HepG2 (cell line): ENCODE measurements at regions not wholly inside any gene's neighbourhood (a gene's known extent, or its start where the extent isn't known, plus 50 kb on each side); places are given as distances from the start of the nearest gene placed in this dataset.

Experiments
- CHD2 ChIP-seq: IDR thresholded peaks from 2 replicates; pipeline ENCODE4 v1.6.1; 2011; ENCODE audit warnings: low read depth, low read length, improper control_type of control experiment
- GTF2F1 ChIP-seq: fragments of 150-350 bp; IDR thresholded peaks from 2 replicates; pipeline ENCODE4 v1.6.1; 2014; ENCODE audit warnings: low read length
- HES4 ChIP-seq: sonication (generic); formaldehyde crosslinking; IDR thresholded peaks from 2 replicates; pipeline ENCODE4 v1.9.0; 2021; ENCODE audit warnings: mild to moderate bottlenecking, missing genetic modification reagents, borderline replicate concordance
- POLR2A ChIP-seq, 2 experiments: IDR thresholded peaks; 2 replicates each; pipeline ENCODE4 v1.6.1; 2011; ENCODE audit warnings: low read depth in 2 of 2, low read length in 2 of 2, mild to moderate bottlenecking in 1 of 2, moderate library complexity in 1 of 2; ENCODE audit not compliant: insufficient read depth in 1 of 2
- TAF1 ChIP-seq: sonication (generic); formaldehyde crosslinking; IDR thresholded peaks from 2 replicates; pipeline ENCODE4 v1.4.0; 2020; ENCODE audit warnings: missing genetic modification reagents
- TARDBP ChIP-seq: sonication (generic); formaldehyde crosslinking; IDR thresholded peaks from 2 replicates; pipeline ENCODE4 v1.8.0; 2022; ENCODE audit warnings: mild to moderate bottlenecking, missing genetic modification reagents
- TBP ChIP-seq: sonication (generic); formaldehyde crosslinking; IDR thresholded peaks from 2 replicates; pipeline ENCODE4 v1.5.0; 2020; ENCODE audit warnings: missing genetic modification reagents
- ZNF274 ChIP-seq: sonication (generic); formaldehyde crosslinking; IDR thresholded peaks from 2 replicates; pipeline ENCODE4 v1.5.1; 2020; ENCODE audit warnings: mild to moderate bottlenecking, missing genetic modification reagents

- TF ChIP-seq TBP (CRISPR knock-in tag): no peak
- TF ChIP-seq HES4 (CRISPR knock-in tag): no peak
- TF ChIP-seq TAF1 (CRISPR knock-in tag): no peak
- no peak for TF ChIP-seq CHD2
- TF ChIP-seq ZNF274 (CRISPR knock-in tag): no peak
- no peak for TF ChIP-seq TARDBP (CRISPR knock-in tag)
- TF ChIP-seq POLR2A (IDR thresholded peaks at IDR 0.05; ENCODE audit: insufficient read depth in 1 of 2, low read depth in 2 of 2, low read length in 2 of 2): no peak
- no peak for TF ChIP-seq GTF2F1
Observed at GRCh38 chr3:181464033-181464694, 247.6 kb upstream of the SOX2 start.
